Central memory CD8-positive, alpha-beta T cell (primary cell): ENCODE measurements at regions not wholly inside any gene's neighbourhood (a gene's known extent, or its start where the extent isn't known, plus 50 kb on each side); places are given as distances from the start of the nearest gene placed in this dataset.

Experiments
- ATAC-seq: fragments of 150-1000 bp; cut with Tn5 transposase; replicated peaks from 2 replicates; pipeline ENCODE4 v1.10.0; 2022; ENCODE audit warnings: mild to moderate bottlenecking, moderate FRiP score, moderate number of reproducible peaks; ENCODE audit not compliant: poor library complexity, severe bottlenecking; ENCODE audit errors: extremely low read depth
- DNase-seq, 2 donors: peaks; one replicate each; pipeline ENCODE4 v3.0.0; 2021; ENCODE audit warnings: low spot score in 2 of 2
- H3K27ac Mint-ChIP-seq: one replicate; pipeline ENCODE4 v1.8.0; 2022; ENCODE audit warnings: low read depth, mild to moderate bottlenecking, moderate library complexity, mixed read lengths
- H3K27me3 Mint-ChIP-seq: one replicate; pipeline ENCODE4 v1.8.0; 2022; ENCODE audit warnings: mixed read lengths
- H3K36me3 Mint-ChIP-seq: one replicate; pipeline ENCODE4 v1.8.0; 2022; ENCODE audit warnings: mild to moderate bottlenecking, moderate library complexity, mixed read lengths; ENCODE audit not compliant: insufficient read depth
- H3K4me1 Mint-ChIP-seq: one replicate; pipeline ENCODE4 v1.8.0; 2022; ENCODE audit warnings: mixed read lengths
- H3K4me3 Mint-ChIP-seq: one replicate; pipeline ENCODE4 v1.8.0; 2022; ENCODE audit warnings: mild to moderate bottlenecking, moderate library complexity, mixed read lengths
- H3K9me3 Mint-ChIP-seq: one replicate; pipeline ENCODE4 v1.8.0; 2022; ENCODE audit warnings: mixed read lengths

DNA sequence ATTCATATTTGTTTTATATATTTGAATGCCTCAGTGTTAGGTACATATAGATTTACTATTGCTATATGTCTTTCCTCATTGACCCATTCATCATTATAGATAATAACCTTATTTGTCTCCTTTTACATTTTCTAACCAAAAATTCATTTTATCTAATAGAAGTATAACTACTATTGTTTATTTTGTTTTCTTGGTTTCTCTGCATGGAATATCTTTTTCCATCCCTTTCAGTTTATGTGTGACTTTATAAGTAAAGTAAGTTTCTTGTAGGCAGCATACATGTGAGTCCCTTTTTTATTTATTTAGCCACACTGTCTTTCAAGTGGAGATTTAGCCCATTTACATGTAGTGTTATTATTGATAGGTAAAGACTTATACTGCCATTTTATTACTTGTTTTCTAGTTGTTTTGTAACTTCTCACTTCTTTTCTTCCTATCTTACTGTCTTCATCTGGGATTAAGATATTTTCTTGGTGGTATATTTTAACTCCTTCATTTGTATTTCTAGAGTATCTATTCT is 572.0 kb upstream of the MAN1A1 start:
- no peak overlapping the region for H3K4me3 Mint-ChIP-seq
- no peak for DNase-seq
- no peaks in the 10 kb centered on the region for H3K27me3 Mint-ChIP-seq
- no peaks in the 10 kb centered on the region for H3K4me1 Mint-ChIP-seq
- peaks cover 3% of the 10 kb centered on the region for H3K36me3 Mint-ChIP-seq
- no peak for ATAC-seq
- no peak overlapping the region for H3K27ac Mint-ChIP-seq
- H3K9me3 Mint-ChIP-seq = peaks cover 39% of the 10 kb centered on the region

DNA sequence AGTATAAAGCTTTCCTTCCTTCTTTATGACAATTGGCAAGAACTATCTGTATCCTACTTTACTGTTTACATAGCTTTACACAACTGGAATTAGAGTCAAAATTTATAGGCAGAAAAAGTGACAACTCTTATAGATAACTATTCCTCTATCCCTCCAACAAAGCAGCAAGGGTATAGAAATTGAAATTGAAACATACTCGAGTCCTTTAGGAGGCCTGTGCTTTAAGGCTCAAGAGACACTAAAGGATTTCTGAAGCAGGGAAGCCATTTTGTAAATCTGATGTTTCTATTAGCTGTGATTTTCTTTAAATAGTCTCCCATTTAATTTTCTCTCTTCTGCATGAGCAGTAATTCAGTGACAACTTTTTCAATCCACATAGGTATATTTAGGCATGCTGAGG is 567.6 kb upstream of the MAN1A1 start:
- DNase-seq (no peak), ATAC-seq (no peak)
- peaks cover 8% of the 10 kb centered on the region for H3K9me3 Mint-ChIP-seq
- H3K4me3 Mint-ChIP-seq = no peak overlapping the region
- no peak overlapping the region for H3K27ac Mint-ChIP-seq
- no peaks in the 10 kb centered on the region for H3K36me3 Mint-ChIP-seq
- no peaks in the 10 kb centered on the region for H3K4me1 Mint-ChIP-seq
- H3K27me3 Mint-ChIP-seq = no peaks in the 10 kb centered on the region

DNA sequence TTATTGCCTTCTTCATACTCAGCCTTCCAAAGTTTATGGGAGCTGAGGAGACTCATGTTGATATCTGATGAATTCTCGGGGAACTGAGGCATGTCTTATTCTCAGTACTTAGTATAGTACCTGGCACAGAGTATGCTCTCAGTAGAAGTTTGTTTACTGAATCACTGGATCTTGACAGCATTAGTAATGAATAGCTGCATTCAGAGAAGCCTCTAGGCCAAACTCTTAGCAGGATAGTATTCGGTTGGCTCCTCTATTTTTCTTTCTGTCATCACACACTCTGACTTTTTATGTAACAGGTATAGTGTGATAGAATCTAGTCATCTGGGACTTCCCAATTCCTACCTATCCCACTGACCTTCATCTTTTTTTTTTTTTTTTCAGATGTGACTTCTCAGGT is 566.4 kb upstream of the MAN1A1 start:
- no peaks in the 10 kb centered on the region for H3K27me3 Mint-ChIP-seq
- DNase-seq (no peak), ATAC-seq (no peak)
- H3K9me3 Mint-ChIP-seq = no peaks in the 10 kb centered on the region
- no peak overlapping the region for H3K4me3 Mint-ChIP-seq
- no peaks in the 10 kb centered on the region for H3K4me1 Mint-ChIP-seq
- H3K36me3 Mint-ChIP-seq = no peaks in the 10 kb centered on the region
- no peak overlapping the region for H3K27ac Mint-ChIP-seq

DNA sequence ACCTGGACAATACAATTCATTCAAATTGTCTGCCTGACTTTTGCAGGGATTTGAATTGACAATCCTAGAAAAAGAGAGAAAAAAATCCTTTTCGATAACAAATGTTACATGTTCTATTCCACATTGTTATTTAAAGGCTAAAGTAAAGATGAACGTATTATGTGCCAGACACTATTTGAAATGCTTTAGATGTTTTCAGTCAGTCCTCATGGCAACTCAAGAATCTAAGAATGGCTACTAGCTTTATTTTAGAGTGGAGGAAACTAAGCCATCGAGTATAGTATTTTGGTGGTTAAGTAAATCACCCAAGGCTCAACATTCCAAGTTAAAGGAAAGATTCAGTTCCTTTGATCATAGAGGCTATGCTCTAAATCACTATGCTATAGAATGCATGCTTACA is 558.6 kb upstream of the MAN1A1 start:
- DNase-seq (no peak), ATAC-seq (no peak)
- H3K36me3 Mint-ChIP-seq = no peaks in the 10 kb centered on the region
- no peaks in the 10 kb centered on the region for H3K4me1 Mint-ChIP-seq
- H3K9me3 Mint-ChIP-seq = no peaks in the 10 kb centered on the region
- no peak overlapping the region for H3K27ac Mint-ChIP-seq
- no peak overlapping the region for H3K4me3 Mint-ChIP-seq
- no peaks in the 10 kb centered on the region for H3K27me3 Mint-ChIP-seq

DNA sequence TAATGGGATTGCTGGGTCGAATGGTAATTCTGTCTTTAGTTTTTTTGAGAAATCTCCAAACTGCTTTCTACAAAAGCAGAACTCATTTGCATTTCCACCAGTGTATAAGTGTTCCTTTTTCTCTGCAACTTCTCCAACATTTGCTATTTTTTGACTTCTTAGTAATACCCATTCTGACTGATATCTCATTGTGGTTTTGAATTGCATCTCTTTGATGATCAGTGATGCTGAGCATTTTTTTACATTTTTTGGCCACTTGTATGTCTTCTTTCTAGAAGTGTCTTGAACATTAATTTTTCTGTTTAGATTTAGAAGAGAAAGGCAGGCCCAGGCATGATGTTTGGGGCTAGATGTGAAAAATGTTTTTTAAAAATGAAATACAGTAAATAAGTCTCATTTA is 553.1 kb upstream of the MAN1A1 start:
- no peaks in the 10 kb centered on the region for H3K36me3 Mint-ChIP-seq
- H3K4me3 Mint-ChIP-seq = no peak overlapping the region

DNA sequence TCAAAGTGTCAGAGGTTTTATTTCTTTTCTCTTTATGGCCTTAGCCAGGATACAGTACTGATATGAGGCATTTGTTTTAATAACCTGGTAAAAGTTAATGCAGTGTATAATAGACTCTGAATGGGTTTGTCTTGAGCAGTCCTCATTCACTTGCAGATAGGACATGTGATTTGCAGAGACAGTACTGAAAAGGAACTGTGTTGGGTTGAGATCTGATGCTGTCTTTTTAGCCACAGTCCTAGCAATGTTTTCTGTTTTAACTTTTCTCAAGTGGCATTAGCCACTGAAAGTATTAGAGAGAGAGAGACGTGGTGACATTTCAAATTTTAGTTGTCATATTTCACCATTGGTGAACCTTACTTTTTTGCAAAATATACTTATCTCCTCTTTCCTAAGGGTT is 547.2 kb upstream of the MAN1A1 start:
- Mint-ChIP-seq H3K9me3 (no peaks in the 10 kb centered on the region), H3K36me3 (no peaks in the 10 kb centered on the region), H3K27ac (no peak overlapping the region), H3K27me3 (peaks cover 9% of the 10 kb centered on the region), H3K4me3 (no peak overlapping the region), H3K4me1 (no peaks in the 10 kb centered on the region)
- no peak for ATAC-seq
- DNase-seq = no peak

More for the DNA sequence above, 553.1 kb upstream of the MAN1A1 start:
- H3K27ac Mint-ChIP-seq = no peak overlapping the region
- H3K4me1 Mint-ChIP-seq = no peaks in the 10 kb centered on the region
- ATAC-seq (no peak), DNase-seq (no peak)
- no peaks in the 10 kb centered on the region for H3K27me3 Mint-ChIP-seq
- no peaks in the 10 kb centered on the region for H3K9me3 Mint-ChIP-seq

DNA sequence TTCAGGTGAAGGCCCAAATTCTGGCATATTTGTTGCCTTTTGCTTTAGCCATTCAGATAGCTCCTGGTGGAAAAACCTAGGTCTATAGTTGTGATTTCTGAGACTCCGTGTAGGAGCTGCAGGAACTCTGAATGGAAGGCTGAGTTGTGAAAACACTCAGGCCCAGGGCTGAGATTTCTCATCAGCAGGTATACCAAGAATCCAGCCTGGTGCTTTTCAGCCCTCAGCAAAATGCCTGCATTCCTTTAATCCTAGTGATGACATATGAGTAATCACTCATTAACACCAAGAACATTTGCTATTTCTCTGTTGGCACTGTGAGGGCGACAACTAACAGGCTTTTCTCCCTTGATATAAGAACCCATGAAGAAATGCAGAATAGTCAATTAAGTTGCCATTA is 546.1 kb upstream of the MAN1A1 start:
- Mint-ChIP-seq H3K4me3 (no peak overlapping the region), H3K9me3 (no peaks in the 10 kb centered on the region), H3K27ac (no peak overlapping the region), H3K4me1 (no peaks in the 10 kb centered on the region), H3K36me3 (no peaks in the 10 kb centered on the region), H3K27me3 (peaks cover 9% of the 10 kb centered on the region)
- ATAC-seq (no peak), DNase-seq (no peak)

DNA sequence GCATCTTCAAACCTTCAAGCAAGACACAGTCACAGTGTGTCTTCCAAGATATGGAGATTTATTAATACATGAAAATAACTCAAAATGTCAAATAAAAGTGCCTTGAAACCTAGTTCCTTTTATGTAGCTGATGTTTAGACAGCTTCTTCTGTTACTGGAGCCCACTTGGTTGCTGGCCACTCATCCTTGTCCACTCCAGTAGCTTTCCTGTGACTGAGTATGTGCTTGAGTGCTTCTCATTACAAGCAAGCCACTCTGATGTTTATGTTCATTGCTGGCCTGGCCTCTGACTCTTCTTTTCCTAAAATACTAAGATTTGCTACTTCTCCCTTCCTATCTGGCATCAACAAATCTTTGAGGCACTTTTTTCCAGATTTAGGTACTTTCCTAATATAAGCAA is 545.2 kb upstream of the MAN1A1 start:
- Mint-ChIP-seq H3K4me1 (no peaks in the 10 kb centered on the region), H3K27me3 (peaks cover 9% of the 10 kb centered on the region), H3K9me3 (no peaks in the 10 kb centered on the region), H3K36me3 (no peaks in the 10 kb centered on the region), H3K27ac (no peak overlapping the region), H3K4me3 (no peak overlapping the region)
- DNase-seq (no peak), ATAC-seq (no peak)

DNA sequence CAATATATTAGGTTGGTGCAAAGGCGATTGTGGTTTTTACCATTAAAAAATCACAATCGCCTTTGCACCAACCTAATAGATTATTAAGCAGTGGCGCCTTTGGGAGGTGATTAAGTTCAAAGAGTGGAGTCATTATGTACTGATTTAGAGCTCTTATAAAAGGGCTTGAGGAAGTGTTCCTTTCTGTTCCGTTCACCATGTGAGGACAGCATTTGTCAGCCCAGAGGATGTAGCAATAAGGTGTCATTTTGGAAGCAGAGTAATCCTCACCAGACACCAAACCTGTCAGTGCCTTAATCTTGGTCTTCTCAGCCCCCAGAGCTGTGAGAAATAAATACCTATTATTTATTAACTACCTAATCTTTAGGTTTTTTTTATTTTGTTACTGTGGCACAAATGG is 542.1 kb upstream of the MAN1A1 start:
- no peak overlapping the region for H3K4me3 Mint-ChIP-seq
- H3K27ac Mint-ChIP-seq = no peak overlapping the region
- H3K9me3 Mint-ChIP-seq = no peaks in the 10 kb centered on the region
- peaks cover 19% of the 10 kb centered on the region for H3K27me3 Mint-ChIP-seq
- DNase-seq (no peak), ATAC-seq (no peak)
- H3K4me1 Mint-ChIP-seq = no peaks in the 10 kb centered on the region
- no peaks in the 10 kb centered on the region for H3K36me3 Mint-ChIP-seq

DNA sequence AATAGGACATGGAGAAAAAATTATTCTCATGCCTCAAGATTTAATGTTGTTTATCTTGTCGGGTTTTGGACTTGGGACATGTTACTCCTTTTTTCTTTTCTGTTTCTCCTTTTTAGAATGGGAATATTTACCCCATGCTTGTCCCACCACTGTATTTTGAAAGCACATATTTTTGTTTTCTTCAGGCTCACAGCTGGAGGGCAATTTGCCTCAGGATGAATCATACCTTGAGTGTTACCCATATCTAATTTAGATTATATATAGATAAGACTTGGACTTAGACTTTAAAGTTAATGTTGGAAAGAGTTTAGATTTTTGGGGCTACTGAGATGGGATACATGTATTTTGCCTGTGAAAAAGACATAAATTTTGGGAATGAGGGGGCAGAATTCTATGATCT is 541.6 kb upstream of the MAN1A1 start:
- DNase-seq (no peak), ATAC-seq (no peak)
- H3K36me3 Mint-ChIP-seq = no peaks in the 10 kb centered on the region
- no peak overlapping the region for H3K27ac Mint-ChIP-seq
- peaks cover 19% of the 10 kb centered on the region for H3K27me3 Mint-ChIP-seq
- no peaks in the 10 kb centered on the region for H3K4me1 Mint-ChIP-seq
- no peak overlapping the region for H3K4me3 Mint-ChIP-seq
- H3K9me3 Mint-ChIP-seq = no peaks in the 10 kb centered on the region

DNA sequence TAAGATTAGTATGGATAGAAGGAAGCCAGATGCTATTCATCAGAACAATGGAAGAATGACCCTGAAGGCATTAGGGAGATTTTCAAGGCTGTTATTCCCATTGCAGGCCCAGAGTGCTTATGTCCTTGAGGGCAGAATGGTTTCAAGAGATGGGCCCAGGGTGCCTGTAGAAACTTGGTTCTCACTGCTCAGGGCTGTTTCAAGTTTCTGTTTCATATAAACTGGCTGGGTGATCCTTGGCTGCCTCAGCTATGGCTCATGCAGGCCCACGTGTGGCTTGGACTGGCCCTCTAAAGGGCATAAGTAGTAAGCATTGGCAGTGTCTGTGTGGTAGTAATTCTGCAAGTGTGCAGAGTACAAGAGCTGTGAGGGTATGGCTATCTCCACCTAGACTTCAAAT is 540.9 kb upstream of the MAN1A1 start:
- H3K4me1 Mint-ChIP-seq = no peaks in the 10 kb centered on the region
- ATAC-seq = no peak
- peaks cover 19% of the 10 kb centered on the region for H3K27me3 Mint-ChIP-seq
- H3K36me3 Mint-ChIP-seq = no peaks in the 10 kb centered on the region
- H3K27ac Mint-ChIP-seq = no peak overlapping the region
- H3K4me3 Mint-ChIP-seq = no peak overlapping the region
- DNase-seq = no peak
- H3K9me3 Mint-ChIP-seq = no peaks in the 10 kb centered on the region

DNA sequence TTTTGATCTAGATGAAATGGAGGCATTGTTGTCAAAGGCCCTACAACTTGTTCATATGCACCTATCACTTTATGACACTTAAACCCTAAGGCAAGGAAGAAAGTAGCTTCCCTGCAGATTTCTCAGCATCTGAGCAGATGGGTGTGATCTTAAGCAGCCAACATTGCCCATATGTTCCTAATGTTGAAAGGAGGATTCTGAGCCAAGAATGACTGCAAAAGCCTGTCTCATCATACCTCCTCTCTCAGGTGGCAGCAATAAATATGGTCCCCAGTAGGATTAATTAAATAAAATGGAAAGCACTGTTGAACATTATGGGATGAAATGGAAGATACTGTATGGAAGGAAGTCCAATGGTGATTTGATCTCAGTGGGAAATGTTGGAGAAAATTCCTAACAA is 538.1 kb upstream of the MAN1A1 start:
- DNase-seq = no peak
- Mint-ChIP-seq H3K4me1 (no peaks in the 10 kb centered on the region), H3K4me3 (no peak overlapping the region), H3K36me3 (no peaks in the 10 kb centered on the region), H3K9me3 (peaks cover 5% of the 10 kb centered on the region), H3K27ac (no peak overlapping the region), H3K27me3 (peaks cover 10% of the 10 kb centered on the region)
- ATAC-seq = no peak

DNA sequence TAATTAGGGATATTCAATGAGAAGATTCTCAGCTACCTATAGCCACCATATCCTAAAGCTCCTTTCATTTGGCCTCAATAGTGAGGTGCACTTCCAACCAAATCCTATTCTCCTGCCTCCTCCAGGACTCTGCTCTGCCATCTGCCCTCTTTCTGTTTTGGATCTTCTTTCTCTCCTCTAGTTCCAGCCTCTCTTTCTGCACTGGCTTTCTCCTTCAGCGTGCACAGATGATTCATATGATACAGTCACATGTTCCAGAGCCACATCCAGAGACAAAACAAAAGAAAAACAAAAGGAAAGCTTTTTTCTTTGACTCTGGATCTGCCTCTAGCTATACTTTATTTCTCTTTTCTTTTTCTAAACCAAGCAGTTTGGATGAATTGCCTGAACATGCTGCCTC is 531.9 kb upstream of the MAN1A1 start:
- no peak for DNase-seq
- Mint-ChIP-seq H3K27me3 (no peaks in the 10 kb centered on the region), H3K9me3 (peaks cover 5% of the 10 kb centered on the region)

DNA sequence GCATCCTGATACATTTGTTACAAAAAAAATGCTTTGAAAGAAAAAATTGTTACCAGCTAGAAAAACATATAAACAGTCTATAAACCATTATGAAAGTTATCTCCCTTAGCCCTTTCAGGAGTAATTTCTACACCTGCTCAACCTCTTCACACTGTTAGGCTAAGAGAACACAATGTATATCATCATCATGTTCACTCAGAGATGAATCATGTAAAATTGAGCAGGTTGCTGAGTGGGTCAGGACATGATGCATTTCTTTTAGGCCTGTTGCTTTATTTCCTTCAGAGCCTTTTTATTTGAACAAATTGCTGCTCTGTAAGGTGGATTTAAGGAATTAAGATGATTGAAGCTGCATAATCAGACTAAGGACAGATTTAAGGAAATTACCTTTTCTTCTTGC is 531.3 kb upstream of the MAN1A1 start:
- Mint-ChIP-seq H3K4me3 (no peak overlapping the region), H3K27me3 (no peaks in the 10 kb centered on the region), H3K36me3 (no peaks in the 10 kb centered on the region), H3K27ac (no peak overlapping the region), H3K9me3 (peaks cover 5% of the 10 kb centered on the region), H3K4me1 (no peaks in the 10 kb centered on the region)
- ATAC-seq = no peak
- no peak for DNase-seq

More for the DNA sequence above, 531.9 kb upstream of the MAN1A1 start:
- Mint-ChIP-seq H3K27ac (no peak overlapping the region), H3K4me1 (no peaks in the 10 kb centered on the region), H3K4me3 (no peak overlapping the region), H3K36me3 (no peaks in the 10 kb centered on the region)
- ATAC-seq = no peak
